Glomerular endothelial cell (primary cell): ENCODE measurements at regions not wholly inside any gene's neighbourhood (a gene's known extent, or its start where the extent isn't known, plus 50 kb on each side); places are given as distances from the start of the nearest gene placed in this dataset.

Source experiments
- DNase-seq: peaks from one replicate; pipeline ENCODE4 v3.0.0-alpha.2; 2011; ENCODE audit warnings: low read depth, low spot score; ENCODE audit errors: extremely low read depth

GRCh38 chr7:81533931-81534330, 235.9 kb downstream of the HGF start:
- DNase-seq, result no peak

- DNase-seq, result no peak
Measured at GRCh38 chr7:81533426-81533825, 236.4 kb downstream of the HGF start.

- DNase-seq, result no peak
Measured at GRCh38 chr7:81529785-81530184, 240.1 kb downstream of the HGF start.

- no peak for DNase-seq
Measured at GRCh38 chr7:81527651-81528050, 242.2 kb downstream of the HGF start.

- DNase-seq, result no peak
Measured at GRCh38 chr7:81526971-81527370, 242.9 kb downstream of the HGF start.

GRCh38 chr7:81525841-81526240, 244.0 kb downstream of the HGF start:
- DNase-seq, result no peak

- no peak for DNase-seq
Measured at GRCh38 chr7:81519886-81520285, 250.0 kb downstream of the HGF start.

GRCh38 chr7:81516898-81517297, 252.9 kb downstream of the HGF start:
- no peak for DNase-seq

- no peak for DNase-seq
Measured at GRCh38 chr7:81515009-81515408, 254.8 kb downstream of the HGF start.

- no peak for DNase-seq
Measured at GRCh38 chr7:81514546-81514945, 255.3 kb downstream of the HGF start.

- no peak for DNase-seq
Measured at GRCh38 chr7:81510122-81510521, 259.7 kb downstream of the HGF start.

- no peak for DNase-seq
Measured at GRCh38 chr7:81507221-81507620, 262.6 kb downstream of the HGF start.

GRCh38 chr7:81506609-81507008, 263.2 kb downstream of the HGF start:
- no peak for DNase-seq

GRCh38 chr7:81503771-81504170, 266.1 kb downstream of the HGF start:
- no peak for DNase-seq

GRCh38 chr7:81503336-81503735, 266.5 kb downstream of the HGF start:
- DNase-seq, result no peak

GRCh38 chr7:81501220-81501619, 268.6 kb downstream of the HGF start:
- DNase-seq, result no peak

GRCh38 chr7:81500631-81501030, 269.2 kb downstream of the HGF start:
- DNase-seq, result no peak

- DNase-seq, result peak; percentile 86
Measured at GRCh38 chr7:81499262-81500116, 270.4 kb downstream of the HGF start.

- DNase-seq, result no peak
Measured at GRCh38 chr7:81498176-81498575, 271.7 kb downstream of the HGF start.

GRCh38 chr7:81492910-81493309, 276.9 kb downstream of the HGF start:
- DNase-seq, result no peak

- no peak for DNase-seq
Measured at GRCh38 chr7:81492240-81492639, 277.6 kb downstream of the HGF start.

GRCh38 chr7:81491573-81491972, 278.3 kb downstream of the HGF start:
- no peak for DNase-seq

- no peak for DNase-seq
Measured at GRCh38 chr7:81488210-81488609, 281.6 kb downstream of the HGF start.
